ENCODE measurements at regions not wholly inside any gene's neighbourhood (a gene's known extent, or its start where the extent isn't known, plus 50 kb on each side); places are given as distances from the start of the nearest gene placed in this dataset.

DNA sequence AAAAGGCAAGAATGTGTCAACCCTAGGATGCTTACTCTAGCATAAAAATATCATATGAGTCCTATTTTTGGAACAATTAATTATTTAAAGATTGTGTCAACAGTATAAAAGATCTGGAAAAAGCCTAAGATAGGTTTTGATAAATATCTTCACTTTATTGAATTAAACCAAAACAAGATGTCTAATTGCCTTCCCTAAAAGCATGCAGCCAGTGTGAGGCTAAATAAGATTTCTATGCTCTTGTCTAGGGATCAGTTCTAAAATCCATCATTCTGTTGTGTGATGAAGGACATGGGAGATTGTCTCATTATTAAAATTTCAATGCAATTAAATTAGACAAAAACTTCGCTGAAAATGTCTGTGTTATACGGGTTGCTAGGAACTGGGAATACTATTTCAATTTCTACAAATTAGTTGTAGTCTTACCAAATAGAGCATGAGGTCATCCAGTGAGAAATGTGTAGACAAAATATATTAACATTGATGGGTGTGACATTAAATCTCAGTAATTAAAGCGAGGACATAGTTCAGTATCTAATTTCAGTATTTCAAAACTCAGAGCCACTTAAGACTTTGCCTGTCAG, 535.6 kb upstream of the FSIP2 start:
- H3K9me3 ChIP-seq (ENCODE audit: severe bottlenecking), result no peaks in the 10 kb centered on the region

DNA sequence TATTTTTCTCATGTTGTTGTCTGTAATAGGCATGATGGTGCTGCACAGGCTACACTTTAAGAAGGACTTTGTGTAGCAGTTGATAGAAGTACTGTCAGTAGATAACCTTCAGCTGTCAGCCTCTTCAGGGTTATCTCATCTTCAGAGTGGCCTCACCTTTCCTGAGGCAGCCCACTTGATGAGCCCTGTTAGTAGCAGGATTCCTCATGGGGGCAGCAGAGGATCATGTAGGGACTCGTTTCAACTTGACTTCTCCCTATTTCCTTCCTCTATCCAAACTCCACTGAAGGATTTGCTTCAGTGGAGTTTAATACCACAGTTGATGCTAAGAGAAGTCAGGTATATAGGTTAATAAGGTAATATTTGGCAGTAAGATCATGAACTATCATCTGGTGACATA, 530.3 kb upstream of the FSIP2 start:
- no peaks in the 10 kb centered on the region for H3K36me3 ChIP-seq (ENCODE audit: low read depth)
- TF ChIP-seq, protein P1, sequence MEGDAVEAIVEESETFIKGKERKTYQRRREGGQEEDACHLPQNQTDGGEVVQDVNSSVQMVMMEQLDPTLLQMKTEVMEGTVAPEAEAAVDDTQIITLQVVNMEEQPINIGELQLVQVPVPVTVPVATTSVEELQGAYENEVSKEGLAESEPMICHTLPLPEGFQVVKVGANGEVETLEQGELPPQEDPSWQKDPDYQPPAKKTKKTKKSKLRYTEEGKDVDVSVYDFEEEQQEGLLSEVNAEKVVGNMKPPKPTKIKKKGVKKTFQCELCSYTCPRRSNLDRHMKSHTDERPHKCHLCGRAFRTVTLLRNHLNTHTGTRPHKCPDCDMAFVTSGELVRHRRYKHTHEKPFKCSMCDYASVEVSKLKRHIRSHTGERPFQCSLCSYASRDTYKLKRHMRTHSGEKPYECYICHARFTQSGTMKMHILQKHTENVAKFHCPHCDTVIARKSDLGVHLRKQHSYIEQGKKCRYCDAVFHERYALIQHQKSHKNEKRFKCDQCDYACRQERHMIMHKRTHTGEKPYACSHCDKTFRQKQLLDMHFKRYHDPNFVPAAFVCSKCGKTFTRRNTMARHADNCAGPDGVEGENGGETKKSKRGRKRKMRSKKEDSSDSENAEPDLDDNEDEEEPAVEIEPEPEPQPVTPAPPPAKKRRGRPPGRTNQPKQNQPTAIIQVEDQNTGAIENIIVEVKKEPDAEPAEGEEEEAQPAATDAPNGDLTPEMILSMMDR (IDR thresholded peaks at IDR 0.05; ENCODE audit: poor library complexity, severe bottlenecking), result peak; percentile 62
- no peaks in the 10 kb centered on the region for H3K27me3 ChIP-seq (ENCODE audit: insufficient read depth, poor library complexity, severe bottlenecking)
- H3K4me1 ChIP-seq (ENCODE audit: insufficient read depth, poor library complexity, severe bottlenecking), result no peaks in the 10 kb centered on the region
- ATAC-seq (ENCODE audit: low read depth) (peak; percentile 74; the same call in 2 of the 3 replicates), DNase-seq (ENCODE audit: low spot score) (no peak)
- no peaks in the 10 kb centered on the region for H3K9me3 ChIP-seq (ENCODE audit: severe bottlenecking)
- no peak overlapping the region for H3K27ac ChIP-seq (ENCODE audit: poor library complexity, severe bottlenecking)
- no peak overlapping the region for H3K4me3 ChIP-seq (ENCODE audit: severe bottlenecking)

More for the DNA sequence above, 535.6 kb upstream of the FSIP2 start:
- Histone ChIP-seq H3K36me3 (ENCODE audit: low read depth) (no peaks in the 10 kb centered on the region), H3K27ac (ENCODE audit: poor library complexity, severe bottlenecking) (no peak overlapping the region), H3K27me3 (ENCODE audit: insufficient read depth, poor library complexity, severe bottlenecking) (no peaks in the 10 kb centered on the region), H3K4me1 (ENCODE audit: insufficient read depth, poor library complexity, severe bottlenecking) (no peaks in the 10 kb centered on the region), H3K4me3 (ENCODE audit: severe bottlenecking) (no peak overlapping the region)
- DNase-seq (ENCODE audit: low spot score), result no peak
- TF ChIP-seq, protein P1 (IDR thresholded peaks at IDR 0.05; ENCODE audit: poor library complexity, severe bottlenecking), result no peak
- ATAC-seq (ENCODE audit: low read depth), result no peak

DNA sequence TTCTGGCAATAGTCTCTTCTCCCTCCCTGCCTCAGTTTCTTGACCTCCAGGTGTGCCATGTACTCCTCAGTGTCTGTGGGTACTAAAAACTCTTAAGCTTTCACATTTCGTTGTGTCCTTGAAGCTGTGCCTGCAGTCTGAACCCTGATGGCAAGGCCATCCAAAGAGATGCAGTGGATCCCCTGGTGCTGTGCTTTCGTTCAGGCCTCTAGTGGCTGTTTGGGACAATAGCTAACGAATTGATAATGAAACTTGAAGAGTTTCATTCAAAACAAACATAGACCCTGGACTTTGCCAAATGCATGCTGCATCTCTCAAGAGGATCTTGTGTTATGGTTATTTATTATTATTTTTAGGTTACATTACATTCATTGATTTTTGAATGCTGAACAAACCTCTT, 523.1 kb upstream of the FSIP2 start:
- no peak overlapping the region for H3K27ac ChIP-seq (ENCODE audit: poor library complexity, severe bottlenecking)
- DNase-seq (ENCODE audit: low spot score) (no peak), ATAC-seq (ENCODE audit: low read depth) (no peak)
- H3K27me3 ChIP-seq (ENCODE audit: insufficient read depth, poor library complexity, severe bottlenecking), result no peaks in the 10 kb centered on the region
- H3K36me3 ChIP-seq (ENCODE audit: low read depth), result no peaks in the 10 kb centered on the region
- no peak overlapping the region for H3K4me3 ChIP-seq (ENCODE audit: severe bottlenecking)
- no peaks in the 10 kb centered on the region for H3K9me3 ChIP-seq (ENCODE audit: severe bottlenecking)
- TF ChIP-seq, protein P1 (IDR thresholded peaks at IDR 0.05; ENCODE audit: poor library complexity, severe bottlenecking), result no peak
- H3K4me1 ChIP-seq (ENCODE audit: insufficient read depth, poor library complexity, severe bottlenecking), result no peaks in the 10 kb centered on the region

DNA sequence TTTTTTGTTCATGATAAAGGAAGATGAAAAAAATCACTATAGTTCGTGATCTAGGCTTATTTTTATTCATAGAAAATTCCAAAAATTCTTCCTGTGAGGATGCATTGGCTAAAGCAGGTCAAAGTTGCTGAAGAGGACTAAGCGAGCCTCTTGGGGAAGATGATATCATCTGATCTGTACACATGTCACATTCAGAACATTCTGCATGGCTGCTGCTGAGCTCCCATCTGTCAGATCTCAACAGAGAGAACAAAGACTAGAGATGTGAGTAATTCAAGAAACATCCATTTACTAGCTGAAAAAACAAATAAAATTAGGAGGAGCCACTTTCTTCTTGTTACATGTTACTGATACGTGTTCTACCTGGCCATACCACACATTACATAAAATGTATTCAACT, 518.6 kb upstream of the FSIP2 start:
- Histone ChIP-seq H3K4me1 (ENCODE audit: insufficient read depth, poor library complexity, severe bottlenecking) (no peaks in the 10 kb centered on the region), H3K9me3 (ENCODE audit: severe bottlenecking) (no peaks in the 10 kb centered on the region), H3K27me3 (ENCODE audit: insufficient read depth, poor library complexity, severe bottlenecking) (no peaks in the 10 kb centered on the region), H3K36me3 (ENCODE audit: low read depth) (no peaks in the 10 kb centered on the region), H3K27ac (ENCODE audit: poor library complexity, severe bottlenecking) (no peak overlapping the region), H3K4me3 (ENCODE audit: severe bottlenecking) (no peak overlapping the region)
- no peak for DNase-seq (ENCODE audit: low spot score)
- TF ChIP-seq, protein P1 (IDR thresholded peaks at IDR 0.05; ENCODE audit: poor library complexity, severe bottlenecking), result no peak
- ATAC-seq (ENCODE audit: low read depth), result peak; percentile 55; the same call in 2 of the 3 replicates

DNA sequence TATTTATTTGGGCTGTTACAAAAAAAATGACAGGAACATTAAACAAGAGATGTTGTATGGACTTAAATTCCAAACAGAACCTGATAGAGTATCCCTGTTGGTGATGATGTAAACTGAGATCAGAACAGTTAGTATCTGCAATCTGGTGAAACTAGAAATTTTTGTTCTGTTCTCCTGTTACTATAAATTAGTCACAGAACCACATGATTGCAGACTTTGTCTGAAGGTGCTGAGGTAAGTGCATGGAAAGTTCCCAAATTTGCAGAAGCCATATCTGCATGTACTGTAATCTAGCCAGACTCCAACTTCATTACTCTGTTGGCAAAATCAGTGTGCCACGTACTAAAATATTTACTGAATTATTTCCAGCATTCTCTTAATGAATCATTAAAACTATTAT, 516.3 kb upstream of the FSIP2 start:
- no peaks in the 10 kb centered on the region for H3K36me3 ChIP-seq (ENCODE audit: low read depth)
- ATAC-seq (ENCODE audit: low read depth) (no peak), DNase-seq (ENCODE audit: low spot score) (no peak)
- no peaks in the 10 kb centered on the region for H3K27me3 ChIP-seq (ENCODE audit: insufficient read depth, poor library complexity, severe bottlenecking)
- no peak overlapping the region for H3K4me3 ChIP-seq (ENCODE audit: severe bottlenecking)
- no peaks in the 10 kb centered on the region for H3K4me1 ChIP-seq (ENCODE audit: insufficient read depth, poor library complexity, severe bottlenecking)
- TF ChIP-seq, protein P1 (IDR thresholded peaks at IDR 0.05; ENCODE audit: poor library complexity, severe bottlenecking), result no peak
- no peaks in the 10 kb centered on the region for H3K9me3 ChIP-seq (ENCODE audit: severe bottlenecking)
- no peak overlapping the region for H3K27ac ChIP-seq (ENCODE audit: poor library complexity, severe bottlenecking)
